ENCODE measurements at regions not wholly inside any gene's neighbourhood (a gene's known extent, or its start where the extent isn't known, plus 50 kb on each side); places are given as distances from the start of the nearest gene placed in this dataset.

- no peak for TF ChIP-seq CTCF (tag by site-specific recombination; IDR thresholded peaks at IDR 0.05)
- TF ChIP-seq TCF7L2 (IDR thresholded peaks at IDR 0.05; ENCODE audit: borderline replicate concordance, low read depth, low read length), result no peak
- TF ChIP-seq ZNF24 (tag by site-specific recombination; IDR thresholded peaks at IDR 0.05), result no peak
- no peak for TF ChIP-seq ZNF639 (tag by site-specific recombination; IDR thresholded peaks at IDR 0.05)
- TF ChIP-seq ZNF350 (tag by site-specific recombination; IDR thresholded peaks at IDR 0.05), result no peak
- no peak for TF ChIP-seq ZNF530 (tag by site-specific recombination; IDR thresholded peaks at IDR 0.05; ENCODE audit: low read depth)
- TF ChIP-seq SP2 (tag by site-specific recombination; IDR thresholded peaks at IDR 0.05), result 0 out of 2 replicates have a peak, but pooled peaks have one; percentile 5
- no peak for TF ChIP-seq RBAK (tag by site-specific recombination; IDR thresholded peaks at IDR 0.05)
- no peak for TF ChIP-seq REST (tag by site-specific recombination; IDR thresholded peaks at IDR 0.05)
- no peak for TF ChIP-seq YY1 (tag by site-specific recombination; IDR thresholded peaks at IDR 0.05)
Measured at GRCh38 chr12:100717733-100718067, 76.9 kb upstream of the ANO4 start.
